Esophagus muscularis mucosa (tissue), 2 donors: ENCODE measurements at regions not wholly inside any gene's neighbourhood (a gene's known extent, or its start where the extent isn't known, plus 50 kb on each side); places are given as distances from the start of the nearest gene placed in this dataset.

Experiments
- POLR2A ChIP-seq: fragments of 450-650 bp; IDR thresholded peaks from one replicate; pipeline ENCODE4 v1.6.1; 2017; ENCODE audit warnings: antibody characterized with exemption, moderate library complexity, mild to moderate bottlenecking, low read depth
- POLR2AphosphoS5 ChIP-seq, 2 donors: sonication (generic); formaldehyde crosslinking; IDR thresholded peaks; one replicate each; pipeline ENCODE4 v1.6.1; 2017; ENCODE audit warnings: antibody characterized with exemption in 2 of 2

DNA sequence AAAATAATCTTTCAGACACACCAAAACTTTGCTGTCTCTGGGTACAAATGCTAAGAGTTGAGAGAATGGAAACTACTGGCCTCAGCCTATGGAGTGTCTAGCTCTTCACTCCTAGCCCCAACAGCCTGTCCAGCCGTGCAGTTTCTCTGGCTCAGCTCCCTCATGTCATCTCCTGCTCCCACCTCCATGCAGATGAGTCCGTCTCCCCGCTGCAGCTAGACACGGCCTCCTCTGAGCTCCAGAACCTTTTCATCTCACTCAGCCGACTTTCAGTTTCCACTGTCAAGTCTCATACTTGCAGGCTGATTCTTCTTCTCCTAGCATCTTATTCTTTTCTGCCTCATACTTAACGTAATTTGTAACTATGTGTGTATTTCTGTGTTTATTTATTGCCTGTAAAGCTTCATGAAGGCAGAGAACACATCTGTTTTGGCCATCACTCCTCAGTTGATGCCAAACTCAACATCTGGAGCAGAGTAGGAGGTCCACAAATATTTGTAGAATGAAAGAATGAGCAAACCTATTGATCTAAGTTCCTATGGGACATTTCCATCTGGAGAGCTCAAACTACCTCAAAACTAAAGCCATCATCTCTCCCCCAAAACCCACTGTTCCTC is 139.8 kb upstream of the PWP1 start:
- TF ChIP-seq POLR2AphosphoS5 (IDR thresholded peaks at IDR 0.05) = no peak
- TF ChIP-seq POLR2A = no peak
